D721Med (cell line): ENCODE measurements at regions not wholly inside any gene's neighbourhood (a gene's known extent, or its start where the extent isn't known, plus 50 kb on each side); places are given as distances from the start of the nearest gene placed in this dataset.
A peak's percentile ranks its signal among the peaks of the same experiment; 100 is the strongest.

Experiments
- DNase-seq: peaks from one replicate; pipeline ENCODE4 v3.0.0; 2011; ENCODE audit warnings: low spot score; ENCODE audit not compliant: insufficient read length
- FAIRE-seq: peaks from 2 replicates; lab custom pipeline; 2011; peaks lifted over from hg19 to GRCh38; lab: Jason Lieb, UNC
- TF ChIP-seq, protein P1 (sequence below): IDR thresholded peaks from 2 replicates; pipeline ENCODE4 v1.5.1; 2012; ENCODE audit warnings: mild to moderate bottlenecking, control low read depth; ENCODE audit not compliant: insufficient read depth; ENCODE audit errors: missing control alignments

- FAIRE-seq = no peak
- TF ChIP-seq, protein P1, sequence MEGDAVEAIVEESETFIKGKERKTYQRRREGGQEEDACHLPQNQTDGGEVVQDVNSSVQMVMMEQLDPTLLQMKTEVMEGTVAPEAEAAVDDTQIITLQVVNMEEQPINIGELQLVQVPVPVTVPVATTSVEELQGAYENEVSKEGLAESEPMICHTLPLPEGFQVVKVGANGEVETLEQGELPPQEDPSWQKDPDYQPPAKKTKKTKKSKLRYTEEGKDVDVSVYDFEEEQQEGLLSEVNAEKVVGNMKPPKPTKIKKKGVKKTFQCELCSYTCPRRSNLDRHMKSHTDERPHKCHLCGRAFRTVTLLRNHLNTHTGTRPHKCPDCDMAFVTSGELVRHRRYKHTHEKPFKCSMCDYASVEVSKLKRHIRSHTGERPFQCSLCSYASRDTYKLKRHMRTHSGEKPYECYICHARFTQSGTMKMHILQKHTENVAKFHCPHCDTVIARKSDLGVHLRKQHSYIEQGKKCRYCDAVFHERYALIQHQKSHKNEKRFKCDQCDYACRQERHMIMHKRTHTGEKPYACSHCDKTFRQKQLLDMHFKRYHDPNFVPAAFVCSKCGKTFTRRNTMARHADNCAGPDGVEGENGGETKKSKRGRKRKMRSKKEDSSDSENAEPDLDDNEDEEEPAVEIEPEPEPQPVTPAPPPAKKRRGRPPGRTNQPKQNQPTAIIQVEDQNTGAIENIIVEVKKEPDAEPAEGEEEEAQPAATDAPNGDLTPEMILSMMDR = no peak
- no peak for DNase-seq
These were observed 382.8 kb downstream of the EPM2A start for GRCh38 chr6:145352382-145353080.

DNA sequence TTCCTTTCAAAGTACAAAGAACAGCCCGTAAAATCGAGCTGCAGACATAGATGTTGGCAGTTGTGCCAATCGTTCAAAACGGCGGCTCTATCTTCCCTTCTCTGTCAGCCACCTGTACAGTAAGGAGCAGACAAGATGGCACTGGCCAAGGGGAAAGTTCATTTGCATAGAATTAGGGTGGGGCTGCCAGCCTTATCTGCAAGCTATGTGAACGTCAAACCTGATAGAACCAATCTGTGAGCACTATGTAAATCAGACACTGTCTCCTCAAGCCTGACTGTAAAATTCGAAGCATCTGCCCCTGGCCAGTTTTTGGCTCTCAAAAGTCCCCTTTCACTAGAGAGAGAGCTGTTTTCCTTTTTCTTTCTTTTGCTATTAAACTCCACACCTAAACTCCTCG, 374.5 kb downstream of the EPM2A start:
- TF ChIP-seq, protein P1 = no peak
- FAIRE-seq (no peak), DNase-seq (no peak)

- DNase-seq (no peak), FAIRE-seq (no peak)
- TF ChIP-seq, protein P1 = no peak
These were observed 368.2 kb downstream of the EPM2A start for GRCh38 chr6:145367149-145367548.

GRCh38 chr6:145368075-145368474, 367.2 kb downstream of the EPM2A start:
- TF ChIP-seq, protein P1 = no peak
- DNase-seq (no peak), FAIRE-seq (no peak)

DNA sequence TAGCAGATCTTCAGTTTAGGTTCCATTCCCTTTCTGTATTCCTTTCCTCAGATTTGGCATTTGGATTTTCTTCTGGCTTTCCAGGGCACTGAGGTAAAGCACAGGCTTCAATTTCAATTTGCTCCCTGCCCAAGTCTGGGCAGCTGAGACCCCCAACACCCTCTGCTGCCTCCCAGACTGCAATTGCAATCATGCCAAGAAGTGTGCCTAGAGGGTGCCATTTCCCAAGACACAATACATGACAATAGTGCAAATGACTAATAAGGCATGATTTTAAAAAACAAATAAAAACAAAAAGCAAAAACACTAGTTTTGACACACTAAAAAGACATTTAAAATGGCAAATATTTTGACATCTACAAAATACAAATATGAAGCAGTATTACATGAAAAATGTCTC, 364.8 kb downstream of the EPM2A start:
- no peak for FAIRE-seq
- no peak for DNase-seq
- TF ChIP-seq, protein P1 = peak; percentile 3

DNA sequence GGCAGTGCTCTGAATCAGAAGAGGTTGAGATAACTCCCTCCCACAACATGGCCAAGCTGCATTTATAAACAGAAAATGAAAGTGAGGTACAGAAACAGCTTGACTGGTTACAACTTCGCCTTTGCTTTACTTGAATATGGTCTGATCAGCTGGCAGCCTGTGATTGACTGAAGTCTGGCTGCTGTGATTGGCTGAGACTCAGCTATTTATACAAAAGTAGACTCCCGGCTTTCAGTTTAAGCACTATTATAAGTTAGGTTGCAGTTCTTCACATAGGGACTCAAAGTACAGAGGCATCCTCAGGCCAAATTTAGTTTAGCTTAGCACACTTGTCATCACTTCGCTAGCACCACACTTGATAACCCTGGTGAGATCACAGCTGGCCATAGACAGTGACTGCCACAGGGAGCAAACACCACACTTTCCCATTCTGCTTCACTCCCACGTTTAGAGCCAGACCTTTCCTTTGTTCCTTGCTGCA, 362.6 kb downstream of the EPM2A start:
- FAIRE-seq (no peak), DNase-seq (no peak)
- TF ChIP-seq, protein P1 = no peak

- no peak for FAIRE-seq
- DNase-seq = no peak
- TF ChIP-seq, protein P1 = no peak
These were observed 361.5 kb downstream of the EPM2A start for GRCh38 chr6:145373826-145374225.
